ENCODE measurements at regions not wholly inside any gene's neighbourhood (a gene's known extent, or its start where the extent isn't known, plus 50 kb on each side); places are given as distances from the start of the nearest gene placed in this dataset.

GRCh38 chr17:71251951-71252350 is 868.9 kb upstream of the SOX9 start:
- DNase-seq (ENCODE audit: low read depth, low spot score) = no peak

GRCh38 chr17:71252436-71252835 is 868.4 kb upstream of the SOX9 start:
- DNase-seq (ENCODE audit: low read depth, low spot score) = no peak

GRCh38 chr17:71257096-71257495 is 863.7 kb upstream of the SOX9 start:
- DNase-seq (ENCODE audit: low read depth, low spot score) = no peak

- no peak for DNase-seq (ENCODE audit: low read depth, low spot score)
Measured at GRCh38 chr17:71260366-71260940, 860.4 kb upstream of the SOX9 start.

GRCh38 chr17:71262586-71262985 is 858.2 kb upstream of the SOX9 start:
- DNase-seq (ENCODE audit: low read depth, low spot score) = no peak

GRCh38 chr17:71267668-71268067 is 853.2 kb upstream of the SOX9 start:
- no peak for DNase-seq (ENCODE audit: low read depth, low spot score)

- no peak for DNase-seq (ENCODE audit: low read depth, low spot score)
Measured at GRCh38 chr17:71269201-71269600, 851.6 kb upstream of the SOX9 start.

- no peak for DNase-seq (ENCODE audit: low read depth, low spot score)
Measured at GRCh38 chr17:71273441-71273840, 847.4 kb upstream of the SOX9 start.

GRCh38 chr17:71276079-71276478 is 844.7 kb upstream of the SOX9 start:
- no peak for DNase-seq (ENCODE audit: low read depth, low spot score)

- no peak for DNase-seq (ENCODE audit: low read depth, low spot score)
Measured at GRCh38 chr17:71283486-71283885, 837.3 kb upstream of the SOX9 start.

GRCh38 chr17:71284032-71284755 is 836.6 kb upstream of the SOX9 start:
- DNase-seq (ENCODE audit: low read depth, low spot score) = no peak

GRCh38 chr17:71286625-71287024 is 834.2 kb upstream of the SOX9 start:
- DNase-seq (ENCODE audit: low read depth, low spot score) = no peak

- DNase-seq (ENCODE audit: low read depth, low spot score) = no peak
Measured at GRCh38 chr17:71287071-71287823, 833.6 kb upstream of the SOX9 start.

GRCh38 chr17:71292006-71292405 is 828.8 kb upstream of the SOX9 start:
- no peak for DNase-seq (ENCODE audit: low read depth, low spot score)

- no peak for DNase-seq (ENCODE audit: low read depth, low spot score)
Measured at GRCh38 chr17:71296005-71296404, 824.8 kb upstream of the SOX9 start.

GRCh38 chr17:71301063-71301462 is 819.8 kb upstream of the SOX9 start:
- DNase-seq (ENCODE audit: low read depth, low spot score) = no peak

- no peak for DNase-seq (ENCODE audit: low read depth, low spot score)
Measured at GRCh38 chr17:71302721-71303549, 817.9 kb upstream of the SOX9 start.

- peak; percentile 41 for DNase-seq (ENCODE audit: low read depth, low spot score)
Measured at GRCh38 chr17:71304498-71305158, 816.2 kb upstream of the SOX9 start.

GRCh38 chr17:71313866-71314265 is 807.0 kb upstream of the SOX9 start:
- no peak for DNase-seq (ENCODE audit: low read depth, low spot score)

GRCh38 chr17:71315568-71315967 is 805.3 kb upstream of the SOX9 start:
- DNase-seq (ENCODE audit: low read depth, low spot score) = no peak

- DNase-seq (ENCODE audit: low read depth, low spot score) = no peak
Measured at GRCh38 chr17:71316176-71316897, 804.5 kb upstream of the SOX9 start.
